Uterus (tissue), 2 donors: ENCODE measurements at regions not wholly inside any gene's neighbourhood (a gene's known extent, or its start where the extent isn't known, plus 50 kb on each side); places are given as distances from the start of the nearest gene placed in this dataset.

Source experiments
- POLR2A ChIP-seq, 2 donors: fragments of 450-650 bp; IDR thresholded peaks; one replicate each; pipeline ENCODE4 v1.6.1; 2016; ENCODE audit warnings: antibody characterized with exemption in 2 of 2, mild to moderate bottlenecking in 1 of 2, moderate library complexity in 1 of 2
- TF ChIP-seq, protein P1 (sequence below), 4 experiments: fragments of 200-600 bp in 2 of 4; fragments of 450-650 bp in 2 of 4; sonication (generic) in 2 of 4; IDR thresholded peaks; one replicate each; pipeline ENCODE4 v1.5.1; 2016 to 2019; ENCODE audit warnings: antibody characterized with exemption in 4 of 4, mild to moderate bottlenecking in 2 of 4, moderate library complexity in 1 of 4

DNA sequence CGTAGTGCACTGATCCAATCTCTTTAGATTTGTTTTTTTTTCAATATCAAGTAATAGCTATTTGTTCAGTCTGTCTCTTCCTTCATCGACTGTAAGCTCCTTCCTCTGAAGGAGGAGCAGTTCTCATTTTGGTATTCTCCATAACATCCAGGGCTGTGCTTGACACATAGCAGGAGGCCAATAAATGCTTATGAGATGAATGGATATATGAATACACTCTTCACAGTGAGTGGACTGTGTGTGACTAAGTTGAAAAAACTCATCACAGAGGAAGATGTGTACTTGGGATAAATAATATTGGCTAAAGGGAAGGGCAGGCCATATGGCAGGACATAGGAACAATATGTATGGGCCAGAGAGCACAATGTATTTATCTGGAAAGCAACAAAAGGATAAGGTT, 205.3 kb upstream of the PRICKLE1 start:
- TF ChIP-seq, protein P1, sequence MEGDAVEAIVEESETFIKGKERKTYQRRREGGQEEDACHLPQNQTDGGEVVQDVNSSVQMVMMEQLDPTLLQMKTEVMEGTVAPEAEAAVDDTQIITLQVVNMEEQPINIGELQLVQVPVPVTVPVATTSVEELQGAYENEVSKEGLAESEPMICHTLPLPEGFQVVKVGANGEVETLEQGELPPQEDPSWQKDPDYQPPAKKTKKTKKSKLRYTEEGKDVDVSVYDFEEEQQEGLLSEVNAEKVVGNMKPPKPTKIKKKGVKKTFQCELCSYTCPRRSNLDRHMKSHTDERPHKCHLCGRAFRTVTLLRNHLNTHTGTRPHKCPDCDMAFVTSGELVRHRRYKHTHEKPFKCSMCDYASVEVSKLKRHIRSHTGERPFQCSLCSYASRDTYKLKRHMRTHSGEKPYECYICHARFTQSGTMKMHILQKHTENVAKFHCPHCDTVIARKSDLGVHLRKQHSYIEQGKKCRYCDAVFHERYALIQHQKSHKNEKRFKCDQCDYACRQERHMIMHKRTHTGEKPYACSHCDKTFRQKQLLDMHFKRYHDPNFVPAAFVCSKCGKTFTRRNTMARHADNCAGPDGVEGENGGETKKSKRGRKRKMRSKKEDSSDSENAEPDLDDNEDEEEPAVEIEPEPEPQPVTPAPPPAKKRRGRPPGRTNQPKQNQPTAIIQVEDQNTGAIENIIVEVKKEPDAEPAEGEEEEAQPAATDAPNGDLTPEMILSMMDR (IDR thresholded peaks at IDR 0.05), result no peak
- TF ChIP-seq POLR2A (IDR thresholded peaks at IDR 0.05), result no peak
